ENCODE measurements at regions not wholly inside any gene's neighbourhood (a gene's known extent, or its start where the extent isn't known, plus 50 kb on each side); places are given as distances from the start of the nearest gene placed in this dataset.

- Histone ChIP-seq H3K27ac (ENCODE audit: insufficient read depth, low read depth, low read length, poor library complexity, severe bottlenecking) (no peak overlapping the region), H3K27me3 (ENCODE audit: control insufficient read depth, insufficient read depth, low read length, poor library complexity, severe bottlenecking) (peaks cover 72% of the 10 kb centered on the region), H3K9me3 (ENCODE audit: control insufficient read depth, low read length) (no peaks in the 10 kb centered on the region), H3K36me3 (ENCODE audit: control insufficient read depth, insufficient read depth, low read length) (no peaks in the 10 kb centered on the region), H3K4me3 (ENCODE audit: insufficient read depth, low read depth, low read length) (no peak overlapping the region), H3K4me1 (ENCODE audit: control insufficient read depth, insufficient read depth, low read length) (peaks cover 7% of the 10 kb centered on the region)
- WGBS, 2 experiments, result 81 to 83% methylated on average over 5 of the region's 5 CpGs
Measured at GRCh38 chr22:22345781-22346180, 101.2 kb downstream of the VPREB1 start.

GRCh38 chr22:22346401-22347107, 102.0 kb downstream of the VPREB1 start:
- Histone ChIP-seq H3K4me3 (ENCODE audit: insufficient read depth, low read depth, low read length) (no peak overlapping the region), H3K27ac (ENCODE audit: insufficient read depth, low read depth, low read length, poor library complexity, severe bottlenecking) (no peak overlapping the region), H3K9me3 (ENCODE audit: control insufficient read depth, low read length) (no peaks in the 10 kb centered on the region), H3K36me3 (ENCODE audit: control insufficient read depth, insufficient read depth, low read length) (no peaks in the 10 kb centered on the region), H3K4me1 (ENCODE audit: control insufficient read depth, insufficient read depth, low read length) (peaks cover 7% of the 10 kb centered on the region), H3K27me3 (ENCODE audit: control insufficient read depth, insufficient read depth, low read length, poor library complexity, severe bottlenecking) (peaks cover 72% of the 10 kb centered on the region)
- WGBS, 2 experiments, result 89 to 96% methylated on average over 2 to 3 of the region's 3 CpGs

- no peaks in the 10 kb centered on the region for H3K36me3 ChIP-seq (ENCODE audit: control insufficient read depth, insufficient read depth, low read length)
- no peaks in the 10 kb centered on the region for H3K9me3 ChIP-seq (ENCODE audit: control insufficient read depth, low read length)
- peaks cover 79% of the 10 kb centered on the region for H3K27me3 ChIP-seq (ENCODE audit: control insufficient read depth, insufficient read depth, low read length, poor library complexity, severe bottlenecking)
- H3K4me1 ChIP-seq (ENCODE audit: control insufficient read depth, insufficient read depth, low read length), result peaks cover 4% of the 10 kb centered on the region
- H3K27ac ChIP-seq (ENCODE audit: insufficient read depth, low read depth, low read length, poor library complexity, severe bottlenecking), result no peak overlapping the region
- 45 to 48% methylated on average over 5 of the region's 5 CpGs for WGBS, 2 experiments
- no peak overlapping the region for H3K4me3 ChIP-seq (ENCODE audit: insufficient read depth, low read depth, low read length)
Measured at GRCh38 chr22:22348127-22348814, 103.7 kb downstream of the VPREB1 start.

- Histone ChIP-seq H3K27me3 (ENCODE audit: control insufficient read depth, insufficient read depth, low read length, poor library complexity, severe bottlenecking) (peaks cover 79% of the 10 kb centered on the region), H3K9me3 (ENCODE audit: control insufficient read depth, low read length) (no peaks in the 10 kb centered on the region), H3K4me3 (ENCODE audit: insufficient read depth, low read depth, low read length) (no peak overlapping the region), H3K36me3 (ENCODE audit: control insufficient read depth, insufficient read depth, low read length) (no peaks in the 10 kb centered on the region), H3K4me1 (ENCODE audit: control insufficient read depth, insufficient read depth, low read length) (peaks cover 3% of the 10 kb centered on the region), H3K27ac (ENCODE audit: insufficient read depth, low read depth, low read length, poor library complexity, severe bottlenecking) (no peak overlapping the region)
- 84 to 89% methylated on average over 6 of the region's 6 CpGs for WGBS, 2 experiments
Measured at GRCh38 chr22:22348815-22349454, 104.3 kb downstream of the VPREB1 start.

GRCh38 chr22:22349455-22349836, 104.9 kb downstream of the VPREB1 start:
- H3K4me1 ChIP-seq (ENCODE audit: control insufficient read depth, insufficient read depth, low read length), result peaks cover 3% of the 10 kb centered on the region
- 29 to 44% methylated on average over 3 of the region's 3 CpGs for WGBS, 2 experiments
- H3K27me3 ChIP-seq (ENCODE audit: control insufficient read depth, insufficient read depth, low read length, poor library complexity, severe bottlenecking), result peaks cover 79% of the 10 kb centered on the region
- H3K4me3 ChIP-seq (ENCODE audit: insufficient read depth, low read depth, low read length), result no peak overlapping the region
- no peak overlapping the region for H3K27ac ChIP-seq (ENCODE audit: insufficient read depth, low read depth, low read length, poor library complexity, severe bottlenecking)
- H3K36me3 ChIP-seq (ENCODE audit: control insufficient read depth, insufficient read depth, low read length), result no peaks in the 10 kb centered on the region
- H3K9me3 ChIP-seq (ENCODE audit: control insufficient read depth, low read length), result no peaks in the 10 kb centered on the region

GRCh38 chr22:22351366-22351765, 106.8 kb downstream of the VPREB1 start:
- Histone ChIP-seq H3K27me3 (ENCODE audit: control insufficient read depth, insufficient read depth, low read length, poor library complexity, severe bottlenecking) (peaks cover 83% of the 10 kb centered on the region), H3K4me3 (ENCODE audit: insufficient read depth, low read depth, low read length) (no peak overlapping the region), H3K27ac (ENCODE audit: insufficient read depth, low read depth, low read length, poor library complexity, severe bottlenecking) (no peak overlapping the region), H3K4me1 (ENCODE audit: control insufficient read depth, insufficient read depth, low read length) (peaks cover 3% of the 10 kb centered on the region), H3K9me3 (ENCODE audit: control insufficient read depth, low read length) (no peaks in the 10 kb centered on the region), H3K36me3 (ENCODE audit: control insufficient read depth, insufficient read depth, low read length) (no peaks in the 10 kb centered on the region)
- WGBS, 2 experiments, result 88 to 93% methylated on average over 3 of the region's 3 CpGs

GRCh38 chr22:22352371-22352999, 107.9 kb downstream of the VPREB1 start:
- Histone ChIP-seq H3K4me1 (ENCODE audit: control insufficient read depth, insufficient read depth, low read length) (peaks cover 3% of the 10 kb centered on the region), H3K27me3 (ENCODE audit: control insufficient read depth, insufficient read depth, low read length, poor library complexity, severe bottlenecking) (peaks cover 89% of the 10 kb centered on the region)
- 68% methylated on average over 5 of the region's 5 CpGs for WGBS, 2 experiments

GRCh38 chr22:22355096-22355834, 110.7 kb downstream of the VPREB1 start:
- H3K4me3 ChIP-seq (ENCODE audit: insufficient read depth, low read depth, low read length), result no peak overlapping the region
- H3K9me3 ChIP-seq (ENCODE audit: control insufficient read depth, low read length), result no peaks in the 10 kb centered on the region
- H3K36me3 ChIP-seq (ENCODE audit: control insufficient read depth, insufficient read depth, low read length), result no peaks in the 10 kb centered on the region
- no peaks in the 10 kb centered on the region for H3K4me1 ChIP-seq (ENCODE audit: control insufficient read depth, insufficient read depth, low read length)
- H3K27ac ChIP-seq (ENCODE audit: insufficient read depth, low read depth, low read length, poor library complexity, severe bottlenecking), result no peak overlapping the region
- WGBS, 2 experiments, result 87 to 90% methylated on average over 9 of the region's 9 CpGs
- peaks cover 84% of the 10 kb centered on the region for H3K27me3 ChIP-seq (ENCODE audit: control insufficient read depth, insufficient read depth, low read length, poor library complexity, severe bottlenecking)

More at GRCh38 chr22:22352371-22352999, 107.9 kb downstream of the VPREB1 start:
- no peak overlapping the region for H3K27ac ChIP-seq (ENCODE audit: insufficient read depth, low read depth, low read length, poor library complexity, severe bottlenecking)
- no peaks in the 10 kb centered on the region for H3K9me3 ChIP-seq (ENCODE audit: control insufficient read depth, low read length)
- no peaks in the 10 kb centered on the region for H3K36me3 ChIP-seq (ENCODE audit: control insufficient read depth, insufficient read depth, low read length)
- no peak overlapping the region for H3K4me3 ChIP-seq (ENCODE audit: insufficient read depth, low read depth, low read length)

GRCh38 chr22:22357024-22357883, 112.7 kb downstream of the VPREB1 start:
- H3K27me3 ChIP-seq (ENCODE audit: control insufficient read depth, insufficient read depth, low read length, poor library complexity, severe bottlenecking), result peaks cover 80% of the 10 kb centered on the region
- no peaks in the 10 kb centered on the region for H3K4me1 ChIP-seq (ENCODE audit: control insufficient read depth, insufficient read depth, low read length)
- H3K36me3 ChIP-seq (ENCODE audit: control insufficient read depth, insufficient read depth, low read length), result no peaks in the 10 kb centered on the region
- no peaks in the 10 kb centered on the region for H3K9me3 ChIP-seq (ENCODE audit: control insufficient read depth, low read length)
- no peak overlapping the region for H3K4me3 ChIP-seq (ENCODE audit: insufficient read depth, low read depth, low read length)
- 23% methylated on average over 12 to 14 of the region's 14 CpGs for WGBS, 2 experiments
- H3K27ac ChIP-seq (ENCODE audit: insufficient read depth, low read depth, low read length, poor library complexity, severe bottlenecking), result no peak overlapping the region
